Naive thymus-derived CD8-positive, alpha-beta T cell (primary cell): ENCODE measurements at regions not wholly inside any gene's neighbourhood (a gene's known extent, or its start where the extent isn't known, plus 50 kb on each side); places are given as distances from the start of the nearest gene placed in this dataset.

ENCODE experiments used
- ATAC-seq, 2 donors: fragments of 150-1000 bp; cut with Tn5 transposase in 1 of 2; sonication (Bioruptor Pico), chemical (Tn5 transposase) in 1 of 2; 1 replicate in 1 of 2; 2 replicates in 1 of 2; pipeline ENCODE4 v1.10.0; 2021; ENCODE audit warnings: mild to moderate bottlenecking in 2 of 2, moderate library complexity in 2 of 2
- POLR2A ChIA-PET: fragments of 350-600 bp; sonication (Branson Sonifier 250); formaldehyde crosslinking; loops from one replicate; lab custom pipeline; 2021; ENCODE audit warnings: antibody characterized with exemption; lab: Charles Lee
- DNase-seq, 10 donors: peaks; one replicate each; pipeline versions ENCODE4 v3.0.0 to v3.0.0-alpha.2; 2020 to 2022
- H3K27ac Mint-ChIP-seq, 10 donors: one replicate each; pipeline ENCODE4 v1.8.0; 2020 to 2022; ENCODE audit warnings: mild to moderate bottlenecking in 10 of 10, mixed read lengths in 10 of 10, moderate library complexity in 4 of 10, inconsistent platforms in 1 of 10
- H3K27me3 Mint-ChIP-seq, 5 donors: one replicate each; pipeline ENCODE4 v1.8.0; 2021 to 2022; ENCODE audit warnings: mixed read lengths in 5 of 5
- H3K36me3 Mint-ChIP-seq, 3 donors: one replicate each; pipeline ENCODE4 v1.8.0; 2020 to 2022; ENCODE audit warnings: mixed read lengths in 3 of 3, mild to moderate bottlenecking in 2 of 3, inconsistent platforms in 1 of 3
- H3K4me1 Mint-ChIP-seq, 4 donors: one replicate each; pipeline ENCODE4 v1.8.0; 2021 to 2022; ENCODE audit warnings: mixed read lengths in 4 of 4
- H3K4me3 Mint-ChIP-seq, 10 donors: one replicate each; pipeline ENCODE4 v1.8.0; 2020 to 2022; ENCODE audit warnings: mild to moderate bottlenecking in 10 of 10, mixed read lengths in 10 of 10, moderate library complexity in 6 of 10, inconsistent platforms in 1 of 10
- H3K9me3 Mint-ChIP-seq, 9 donors: one replicate each; pipeline ENCODE4 v1.8.0; 2020 to 2022; ENCODE audit warnings: mixed read lengths in 9 of 9, mild to moderate bottlenecking in 3 of 9, inconsistent platforms in 1 of 9, moderate library complexity in 1 of 9

GRCh38 chr4:127151941-127152340 lies 480.8 kb upstream of the INTU start:
- Mint-ChIP-seq H3K27me3 (no peaks in the 10 kb centered on the region), H3K4me3 (no peak overlapping the region), H3K27ac (no peak overlapping the region), H3K36me3 (no peaks in the 10 kb centered on the region), H3K4me1 (no peaks in the 10 kb centered on the region), H3K9me3 (peaks cover 0 to 22% (median 3%) of the 10 kb centered on the region in 9 donors)
- no peak for DNase-seq
- POLR2A ChIA-PET = no interaction called here
- no peak for ATAC-seq

- no peak for ATAC-seq
- DNase-seq = no peak
- H3K4me3 Mint-ChIP-seq = no peak overlapping the region
- POLR2A ChIA-PET = no interaction called here
- H3K9me3 Mint-ChIP-seq = peaks cover 0 to 15% (median 0%) of the 10 kb centered on the region in 9 donors
- H3K27me3 Mint-ChIP-seq = no peaks in the 10 kb centered on the region
- no peaks in the 10 kb centered on the region for H3K36me3 Mint-ChIP-seq
- no peak overlapping the region for H3K27ac Mint-ChIP-seq
- H3K4me1 Mint-ChIP-seq = no peaks in the 10 kb centered on the region
These were observed 477.6 kb upstream of the INTU start for GRCh38 chr4:127155116-127155515.

DNA sequence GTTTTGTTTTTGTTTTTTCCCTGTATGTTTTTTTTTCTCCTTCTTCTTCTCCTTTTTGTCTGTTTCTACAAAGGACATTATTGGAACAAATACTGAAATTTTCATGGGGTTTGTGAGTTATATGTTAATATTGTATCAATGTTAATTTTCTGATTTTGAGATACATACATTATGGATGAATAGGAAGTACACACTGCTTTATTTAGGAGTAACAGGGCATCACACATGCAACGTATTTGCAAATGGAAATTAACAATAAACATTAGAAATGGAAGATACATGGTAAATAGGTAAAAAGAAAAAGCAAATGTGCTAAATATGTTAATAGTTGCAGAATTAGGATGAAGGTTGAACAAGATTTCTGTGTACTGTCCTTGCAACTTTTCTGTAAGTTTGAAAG lies 477.2 kb upstream of the INTU start:
- H3K9me3 Mint-ChIP-seq = peaks cover 0 to 15% (median 0%) of the 10 kb centered on the region in 9 donors
- H3K4me1 Mint-ChIP-seq = no peaks in the 10 kb centered on the region
- no peaks in the 10 kb centered on the region for H3K36me3 Mint-ChIP-seq
- H3K27ac Mint-ChIP-seq = no peak overlapping the region
- ATAC-seq (no peak), DNase-seq (no peak)
- H3K27me3 Mint-ChIP-seq = no peaks in the 10 kb centered on the region
- no peak overlapping the region for H3K4me3 Mint-ChIP-seq
- POLR2A ChIA-PET = no interaction called here

DNA sequence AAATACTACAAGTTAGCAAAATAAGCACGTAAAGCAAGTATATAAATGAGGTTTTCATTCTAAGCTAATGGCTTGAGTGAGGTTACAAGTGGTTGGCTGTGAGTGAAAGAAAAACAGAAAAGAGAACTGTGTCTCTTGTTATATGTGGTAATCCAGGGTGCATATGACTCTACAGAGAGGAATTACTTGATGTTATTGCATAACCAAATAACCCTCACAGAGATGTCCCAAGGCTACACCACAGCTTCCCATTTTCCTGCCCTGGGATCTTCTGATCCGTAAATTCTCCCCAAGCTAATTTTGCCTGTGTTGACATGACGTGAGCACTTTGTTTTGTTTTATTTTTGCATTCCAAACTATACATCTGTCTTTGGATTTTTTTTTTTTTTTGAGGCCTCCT lies 470.0 kb upstream of the INTU start:
- ATAC-seq = no peak
- Mint-ChIP-seq H3K4me1 (no peaks in the 10 kb centered on the region), H3K9me3 (peaks cover 0 to 18% (median 4%) of the 10 kb centered on the region in 9 donors), H3K27me3 (no peaks in the 10 kb centered on the region), H3K27ac (no peak overlapping the region), H3K4me3 (no peak overlapping the region), H3K36me3 (no peaks in the 10 kb centered on the region)
- POLR2A ChIA-PET = no interaction called here
- no peak for DNase-seq

GRCh38 chr4:127165971-127166370 lies 466.8 kb upstream of the INTU start:
- ATAC-seq (no peak), DNase-seq (no peak)
- Mint-ChIP-seq H3K9me3 (peaks cover 0 to 27% (median 2%) of the 10 kb centered on the region in 9 donors), H3K27me3 (no peaks in the 10 kb centered on the region), H3K36me3 (no peaks in the 10 kb centered on the region), H3K27ac (no peak overlapping the region), H3K4me3 (no peak overlapping the region), H3K4me1 (no peaks in the 10 kb centered on the region)
- POLR2A ChIA-PET = no interaction called here

DNA sequence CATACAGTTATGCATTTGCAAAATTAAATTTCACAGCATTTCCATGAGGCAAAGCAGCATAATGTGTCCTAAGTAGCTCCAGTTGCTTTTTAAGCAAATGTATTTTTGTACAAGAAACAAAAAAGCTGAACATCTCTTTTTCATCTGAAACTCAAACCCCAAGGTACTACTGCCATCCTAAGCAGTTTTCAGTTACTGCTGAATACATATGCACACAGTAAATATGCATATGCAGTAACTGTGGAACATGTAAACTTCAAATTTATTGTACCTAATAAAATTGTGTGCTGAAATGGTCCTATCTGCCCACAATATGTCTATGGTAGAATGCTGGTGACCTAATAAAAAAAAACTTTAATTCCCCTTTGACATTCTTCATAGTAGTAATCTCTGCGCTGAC lies 458.6 kb upstream of the INTU start:
- POLR2A ChIA-PET = no interaction called here
- ATAC-seq (no peak), DNase-seq (no peak)
- H3K27me3 Mint-ChIP-seq = no peaks in the 10 kb centered on the region
- no peaks in the 10 kb centered on the region for H3K36me3 Mint-ChIP-seq
- no peak overlapping the region for H3K27ac Mint-ChIP-seq
- no peaks in the 10 kb centered on the region for H3K4me1 Mint-ChIP-seq
- H3K4me3 Mint-ChIP-seq = no peak overlapping the region
- peaks cover 0 to 15% (median 2%) of the 10 kb centered on the region in 9 donors for H3K9me3 Mint-ChIP-seq

DNA sequence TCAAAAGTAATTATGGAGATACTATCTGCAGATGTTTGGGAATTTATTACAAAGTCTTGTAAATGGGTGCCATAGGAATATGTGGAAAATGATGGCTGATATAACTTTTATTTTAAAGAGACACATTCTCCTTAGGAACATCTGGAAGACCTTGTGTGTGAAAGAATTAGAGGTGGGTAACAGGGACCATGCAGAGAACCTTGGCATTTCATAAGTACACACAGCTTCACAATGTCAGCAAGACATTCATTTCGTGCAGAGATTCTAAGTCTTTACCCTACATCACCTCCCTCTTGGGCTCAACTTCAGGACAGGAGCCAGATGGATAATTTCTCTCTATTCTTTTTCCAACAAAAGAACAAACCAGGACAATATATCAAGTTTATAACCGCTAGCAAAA lies 458.1 kb upstream of the INTU start:
- H3K4me1 Mint-ChIP-seq = no peaks in the 10 kb centered on the region
- no peak overlapping the region for H3K4me3 Mint-ChIP-seq
- H3K36me3 Mint-ChIP-seq = no peaks in the 10 kb centered on the region
- DNase-seq (no peak), ATAC-seq (no peak)
- H3K9me3 Mint-ChIP-seq = peaks cover 0 to 12% (median under 1%) of the 10 kb centered on the region in 9 donors
- no peaks in the 10 kb centered on the region for H3K27me3 Mint-ChIP-seq
- POLR2A ChIA-PET = no interaction called here
- no peak overlapping the region for H3K27ac Mint-ChIP-seq

- H3K27ac Mint-ChIP-seq = no peak overlapping the region
These were observed 453.3 kb upstream of the INTU start for GRCh38 chr4:127179256-127180087.

GRCh38 chr4:127181001-127181400 lies 451.8 kb upstream of the INTU start:
- Mint-ChIP-seq H3K36me3 (no peaks in the 10 kb centered on the region), H3K27ac (no peak overlapping the region), H3K9me3 (peaks cover 0 to 28% (median 14%) of the 10 kb centered on the region in 9 donors), H3K4me1 (no peaks in the 10 kb centered on the region), H3K27me3 (no peaks in the 10 kb centered on the region), H3K4me3 (no peak overlapping the region)
- ATAC-seq = no peak
- no peak for DNase-seq
- POLR2A ChIA-PET = no interaction called here

More at GRCh38 chr4:127179256-127180087, 453.3 kb upstream of the INTU start:
- Mint-ChIP-seq H3K27me3 (no peaks in the 10 kb centered on the region), H3K36me3 (no peaks in the 10 kb centered on the region), H3K4me3 (no peak overlapping the region), H3K9me3 (peaks cover 0 to 21% (median 8%) of the 10 kb centered on the region in 9 donors), H3K4me1 (no peaks in the 10 kb centered on the region)
- POLR2A ChIA-PET = no interaction called here
- no peak for ATAC-seq
- DNase-seq = no peak

DNA sequence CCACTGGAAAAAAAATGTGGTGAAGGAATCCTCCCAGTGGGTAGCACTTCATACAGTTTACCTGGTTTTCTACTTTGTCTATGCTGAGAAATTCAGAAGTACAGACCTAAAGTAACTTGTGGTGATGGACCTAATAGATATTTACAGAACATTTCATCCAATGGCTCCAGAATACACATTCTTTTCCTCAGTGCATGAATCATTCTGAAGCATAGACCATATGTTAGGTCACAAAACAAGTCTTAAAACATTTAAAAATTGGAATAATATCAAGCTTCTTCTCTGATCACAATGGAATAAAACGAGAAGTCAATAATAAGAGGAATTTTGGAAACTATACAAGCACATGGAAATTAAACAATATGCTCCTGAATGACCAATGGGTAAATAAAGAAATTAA lies 450.1 kb upstream of the INTU start:
- peaks cover 0 to 29% (median 14%) of the 10 kb centered on the region in 9 donors for H3K9me3 Mint-ChIP-seq
- POLR2A ChIA-PET = no interaction called here
- no peaks in the 10 kb centered on the region for H3K27me3 Mint-ChIP-seq
- ATAC-seq = no peak
- H3K4me1 Mint-ChIP-seq = no peaks in the 10 kb centered on the region
- H3K27ac Mint-ChIP-seq = no peak overlapping the region
- H3K36me3 Mint-ChIP-seq = no peaks in the 10 kb centered on the region
- H3K4me3 Mint-ChIP-seq = no peak overlapping the region
- DNase-seq = no peak

DNA sequence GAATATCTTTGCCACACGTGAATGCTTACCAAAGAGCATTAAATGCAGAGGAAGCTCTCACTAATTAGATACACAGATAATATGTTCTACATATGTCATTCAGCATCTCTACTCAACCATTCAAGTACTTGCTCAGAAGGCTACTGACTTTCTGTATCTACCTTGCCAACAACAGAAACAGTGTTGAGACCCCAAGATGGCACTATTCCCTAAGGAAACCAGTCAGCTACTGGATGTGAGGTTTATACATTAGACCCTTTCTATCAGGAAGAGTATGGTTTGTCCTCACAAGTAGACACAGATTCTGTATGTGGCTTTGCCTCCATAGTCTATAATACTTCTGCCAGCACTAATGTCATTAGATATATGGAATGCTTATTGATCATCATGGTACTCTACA lies 443.9 kb upstream of the INTU start:
- ATAC-seq (no peak), DNase-seq (no peak)
- Mint-ChIP-seq H3K36me3 (no peaks in the 10 kb centered on the region), H3K27ac (no peak overlapping the region), H3K4me1 (no peaks in the 10 kb centered on the region), H3K9me3 (peaks cover 3 to 20% (median 11%) of the 10 kb centered on the region in 9 donors), H3K27me3 (no peaks in the 10 kb centered on the region), H3K4me3 (no peak overlapping the region)
- POLR2A ChIA-PET = no interaction called here

DNA sequence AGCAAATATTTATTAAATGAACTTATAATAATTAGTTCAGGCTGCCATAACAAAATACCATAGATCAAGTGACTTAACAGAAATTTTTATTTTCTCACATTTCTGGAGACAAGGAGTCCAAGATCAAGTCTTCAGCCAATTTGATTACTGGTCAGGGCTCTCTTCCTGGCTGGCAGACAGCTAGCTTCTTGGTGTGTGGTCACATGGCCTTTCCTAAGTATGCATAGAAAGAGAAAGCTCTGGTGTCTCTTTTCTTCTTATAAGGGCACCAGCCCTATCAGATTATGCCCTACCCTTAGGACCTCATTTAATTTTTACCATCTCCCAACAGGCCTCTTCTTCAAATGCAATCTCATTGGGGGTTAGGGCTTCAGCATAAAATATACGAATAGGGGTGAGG lies 438.5 kb upstream of the INTU start:
- Mint-ChIP-seq H3K4me3 (no peak overlapping the region), H3K27me3 (no peaks in the 10 kb centered on the region), H3K9me3 (peaks cover 0 to 21% (median 6%) of the 10 kb centered on the region in 9 donors), H3K4me1 (no peaks in the 10 kb centered on the region), H3K27ac (no peak overlapping the region), H3K36me3 (peaks cover 0 to 4% (median 0%) of the 10 kb centered on the region in 3 donors)
- no peak for ATAC-seq
- no peak for DNase-seq
- POLR2A ChIA-PET = no interaction called here

GRCh38 chr4:127196655-127197352 lies 436.0 kb upstream of the INTU start:
- Mint-ChIP-seq H3K36me3 (peaks cover 0 to 4% (median 0%) of the 10 kb centered on the region in 3 donors), H3K9me3 (peaks cover 0 to 26% (median 4%) of the 10 kb centered on the region in 9 donors), H3K27ac (no peak overlapping the region), H3K27me3 (no peaks in the 10 kb centered on the region), H3K4me3 (no peak overlapping the region), H3K4me1 (peaks cover 0 to 3% (median 0%) of the 10 kb centered on the region in 4 donors)
- ATAC-seq (no peak), DNase-seq (no peak)
- POLR2A ChIA-PET = no interaction called here
